Coronary artery (tissue), 2 donors: ENCODE measurements at regions not wholly inside any gene's neighbourhood (a gene's known extent, or its start where the extent isn't known, plus 50 kb on each side); places are given as distances from the start of the nearest gene placed in this dataset.
"Not testable (repeated sequence)": the region's sequence is repeated elsewhere in the genome, so short reads cannot be mapped to it uniquely, and the experiment has no call there.

Experiments
- DNase-seq: peaks from one replicate; pipeline ENCODE4 v3.0.0-alpha.2; 2017; ENCODE audit warnings: low spot score
- H3K27ac ChIP-seq, 2 donors: fragments of 200-600 bp; sonication (generic); one replicate each; pipeline ENCODE4 v1.5.1; 2016 to 2019
- H3K4me3 ChIP-seq: fragments of 200-600 bp; sonication (generic); 2 replicates; pipeline ENCODE4 v1.5.1; 2016; ENCODE audit warnings: mild to moderate bottlenecking, moderate library complexity
- CTCF ChIP-seq: fragments of 200-600 bp; sonication (generic); IDR thresholded peaks from one replicate; pipeline ENCODE4 v1.5.1; 2019; ENCODE audit warnings: antibody characterized with exemption

GRCh38 chr2:4915357-4915756 is 776.8 kb upstream of the SOX11 start:
- TF ChIP-seq CTCF = no peak
- no peak for DNase-seq
- no peak overlapping the region for H3K27ac ChIP-seq
- no peak overlapping the region for H3K4me3 ChIP-seq

GRCh38 chr2:4916094-4916493 is 776.1 kb upstream of the SOX11 start:
- no peak for DNase-seq
- no peak for TF ChIP-seq CTCF
- no peak overlapping the region for H3K27ac ChIP-seq
- no peak overlapping the region for H3K4me3 ChIP-seq

GRCh38 chr2:4930704-4931103 is 761.5 kb upstream of the SOX11 start:
- H3K4me3 ChIP-seq = no peak overlapping the region
- DNase-seq = no peak
- no peak for TF ChIP-seq CTCF
- H3K27ac ChIP-seq = no peak overlapping the region

- no peak for DNase-seq
- no peak for TF ChIP-seq CTCF
- Histone ChIP-seq H3K27ac (no peak overlapping the region), H3K4me3 (no peak overlapping the region)
Measured at GRCh38 chr2:4931721-4932365, 760.3 kb upstream of the SOX11 start.

GRCh38 chr2:4935291-4935690 is 756.9 kb upstream of the SOX11 start:
- not testable (repeated sequence) for H3K27ac ChIP-seq, DNase-seq, H3K4me3 ChIP-seq

GRCh38 chr2:4937550-4937949 is 754.6 kb upstream of the SOX11 start:
- Histone ChIP-seq H3K4me3 (no peak overlapping the region), H3K27ac (no peak overlapping the region)
- DNase-seq = no peak
- TF ChIP-seq CTCF = no peak

GRCh38 chr2:4938206-4938605 is 754.0 kb upstream of the SOX11 start:
- no peak overlapping the region for H3K4me3 ChIP-seq
- H3K27ac ChIP-seq = no peak overlapping the region
- DNase-seq = no peak
- no peak for TF ChIP-seq CTCF

- no peak overlapping the region for H3K27ac ChIP-seq
- no peak for DNase-seq
- TF ChIP-seq CTCF = no peak
- H3K4me3 ChIP-seq = no peak overlapping the region
Measured at GRCh38 chr2:4942441-4942840, 749.7 kb upstream of the SOX11 start.
